Brain microvascular endothelial cell (primary cell): ENCODE measurements at regions not wholly inside any gene's neighbourhood (a gene's known extent, or its start where the extent isn't known, plus 50 kb on each side); places are given as distances from the start of the nearest gene placed in this dataset.

Experiments used
- DNase-seq: peaks from one replicate; pipeline ENCODE4 v3.0.0-alpha.2; 2020
- H3K27ac ChIP-seq: fragments of 250-450 bp; sonication (Bioruptor Pico); 2 replicates; pipeline ENCODE4 v1.5.1; 2020; ENCODE audit warnings: mild to moderate bottlenecking, moderate library complexity
- H3K27me3 ChIP-seq: fragments of 250-450 bp; sonication (Bioruptor Pico); replicated peaks from 2 replicates; pipeline ENCODE4 v1.5.1; 2020; ENCODE audit warnings: mild to moderate bottlenecking
- H3K36me3 ChIP-seq: fragments of 250-450 bp; sonication (Bioruptor Pico); replicated peaks from 2 replicates; pipeline ENCODE4 v1.5.1; 2020; ENCODE audit warnings: mild to moderate bottlenecking
- H3K4me3 ChIP-seq: 2 replicates; pipeline ENCODE4 v1.5.1; 2011; ENCODE audit warnings: low read depth, mild to moderate bottlenecking, control low read depth, low read length, moderate library complexity
- CTCF ChIP-seq: IDR thresholded peaks from 2 replicates; pipeline ENCODE4 v1.5.1; 2011; ENCODE audit warnings: low read depth, mild to moderate bottlenecking, moderate library complexity, low read length, control low read depth, inconsistent platforms; ENCODE audit errors: missing control alignments
- in situ Hi-C: cut with HindIII; loops from 2 replicates; pipeline ENCODE4 v1.10.0; 2017; ENCODE audit warnings: low sequenced_read_pairs, low pct_ligation_motif_present

GRCh38 chr7:145691377-145691914 is 425.2 kb upstream of the CNTNAP2 start:
- no peak for TF ChIP-seq CTCF
- no peaks in the 10 kb centered on the region for H3K27me3 ChIP-seq
- in situ Hi-C loops: no loop called here
- no peaks in the 10 kb centered on the region for H3K36me3 ChIP-seq
- no peak overlapping the region for H3K27ac ChIP-seq
- no peak for DNase-seq
- H3K4me3 ChIP-seq: no peak overlapping the region

- DNase-seq: no peak
- Histone ChIP-seq H3K27ac (no peak overlapping the region), H3K36me3 (no peaks in the 10 kb centered on the region), H3K27me3 (no peaks in the 10 kb centered on the region), H3K4me3 (no peak overlapping the region)
- in situ Hi-C loops: no loop called here
- no peak for TF ChIP-seq CTCF
These were observed 435.0 kb upstream of the CNTNAP2 start for GRCh38 chr7:145681646-145682045.

GRCh38 chr7:145681159-145681558 is 435.4 kb upstream of the CNTNAP2 start:
- H3K27ac ChIP-seq: no peak overlapping the region
- TF ChIP-seq CTCF: no peak
- no peak overlapping the region for H3K4me3 ChIP-seq
- DNase-seq: no peak
- no peaks in the 10 kb centered on the region for H3K27me3 ChIP-seq
- H3K36me3 ChIP-seq: no peaks in the 10 kb centered on the region
- in situ Hi-C loops: no loop called here

GRCh38 chr7:145665499-145666258 is 450.9 kb upstream of the CNTNAP2 start:
- H3K27me3 ChIP-seq: no peaks in the 10 kb centered on the region
- H3K36me3 ChIP-seq: no peaks in the 10 kb centered on the region
- H3K4me3 ChIP-seq: no peak overlapping the region
- no peak for DNase-seq
- H3K27ac ChIP-seq: no peak overlapping the region
- no peak for TF ChIP-seq CTCF
- in situ Hi-C loops: no loop called here

GRCh38 chr7:145655666-145656065 is 460.9 kb upstream of the CNTNAP2 start:
- TF ChIP-seq CTCF: no peak
- Histone ChIP-seq H3K27me3 (no peaks in the 10 kb centered on the region), H3K4me3 (no peak overlapping the region), H3K36me3 (no peaks in the 10 kb centered on the region), H3K27ac (no peak overlapping the region)
- no peak for DNase-seq
- in situ Hi-C loops: no loop called here

- in situ Hi-C loops: no loop called here
- H3K36me3 ChIP-seq: no peaks in the 10 kb centered on the region
- H3K4me3 ChIP-seq: no peak overlapping the region
- TF ChIP-seq CTCF: no peak
- H3K27ac ChIP-seq: no peak overlapping the region
- DNase-seq: no peak
- H3K27me3 ChIP-seq: no peaks in the 10 kb centered on the region
These were observed 471.5 kb upstream of the CNTNAP2 start for GRCh38 chr7:145645135-145645515.
